NCI-H187 (cell line): ENCODE measurements at regions not wholly inside any gene's neighbourhood (a gene's known extent, or its start where the extent isn't known, plus 50 kb on each side); places are given as distances from the start of the nearest gene placed in this dataset.
"Not testable (repeated sequence)": the region's sequence is repeated elsewhere in the genome, so short reads cannot be mapped to it uniquely, and the experiment has no call there.

Experiments
- DNase-seq, 2 experiments: peaks; one replicate each; lab custom pipeline; 2025; lab: John Stamatoyannopoulos, UW

DNA sequence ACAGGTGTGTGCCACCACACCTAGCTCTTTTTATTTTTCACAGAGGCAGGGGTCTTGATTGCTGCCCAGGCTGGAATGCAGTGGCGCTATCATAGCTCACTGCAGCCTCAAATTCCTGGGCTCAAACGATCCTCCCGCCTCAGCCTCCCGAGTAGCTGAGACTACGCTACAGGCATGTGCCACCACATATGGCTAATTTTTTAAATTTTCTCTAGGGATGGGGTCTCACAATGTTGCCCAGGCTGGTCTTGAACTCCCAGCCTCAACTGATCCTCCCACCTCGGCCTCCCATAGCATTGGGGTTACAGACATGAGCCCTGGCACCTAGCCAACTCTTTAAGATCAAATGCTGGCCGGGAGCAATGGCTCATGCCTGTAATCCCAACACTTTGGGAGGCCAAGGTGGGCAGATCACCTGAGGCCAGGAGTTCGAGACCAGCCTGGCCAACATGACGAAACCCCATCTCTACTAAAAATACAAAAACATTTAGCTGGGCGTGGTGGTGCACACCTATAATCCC is 50.6 kb upstream of the MYL10 start:
- DNase-seq, result not testable (repeated sequence)

DNA sequence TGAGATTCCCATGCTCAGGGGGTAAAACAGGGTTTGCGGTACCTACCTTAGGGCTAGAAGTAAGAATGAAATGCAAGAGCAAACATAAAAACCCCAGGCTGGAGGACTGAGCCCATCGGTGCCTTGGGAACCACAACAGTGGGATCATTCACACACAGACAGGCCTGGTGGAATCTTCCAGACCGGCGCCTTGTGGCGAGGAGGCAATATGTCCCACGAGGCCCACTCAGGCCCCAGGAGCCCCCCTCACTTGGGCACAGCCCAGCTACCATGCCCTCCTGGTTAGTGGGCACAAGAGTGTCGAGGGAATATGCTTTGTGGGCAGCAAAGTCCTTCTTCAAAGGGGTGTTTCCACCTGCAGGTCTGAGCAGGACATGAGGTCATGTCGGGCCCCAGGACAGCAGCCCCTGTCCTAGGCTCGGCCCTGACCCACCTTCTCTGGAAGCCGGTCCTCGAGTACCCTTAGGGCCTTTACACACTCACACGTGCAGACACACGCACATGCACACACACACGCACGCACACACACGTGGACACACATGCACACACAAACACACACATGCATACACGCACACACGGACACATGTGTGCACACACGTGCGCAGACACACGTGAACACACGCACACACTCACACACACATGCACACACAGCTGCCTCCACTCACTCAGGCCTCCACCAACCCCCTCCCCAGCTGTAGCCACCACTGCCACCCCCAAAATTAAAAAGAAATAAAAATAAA is 51.5 kb upstream of the MYL10 start:
- DNase-seq, result no peak

DNA sequence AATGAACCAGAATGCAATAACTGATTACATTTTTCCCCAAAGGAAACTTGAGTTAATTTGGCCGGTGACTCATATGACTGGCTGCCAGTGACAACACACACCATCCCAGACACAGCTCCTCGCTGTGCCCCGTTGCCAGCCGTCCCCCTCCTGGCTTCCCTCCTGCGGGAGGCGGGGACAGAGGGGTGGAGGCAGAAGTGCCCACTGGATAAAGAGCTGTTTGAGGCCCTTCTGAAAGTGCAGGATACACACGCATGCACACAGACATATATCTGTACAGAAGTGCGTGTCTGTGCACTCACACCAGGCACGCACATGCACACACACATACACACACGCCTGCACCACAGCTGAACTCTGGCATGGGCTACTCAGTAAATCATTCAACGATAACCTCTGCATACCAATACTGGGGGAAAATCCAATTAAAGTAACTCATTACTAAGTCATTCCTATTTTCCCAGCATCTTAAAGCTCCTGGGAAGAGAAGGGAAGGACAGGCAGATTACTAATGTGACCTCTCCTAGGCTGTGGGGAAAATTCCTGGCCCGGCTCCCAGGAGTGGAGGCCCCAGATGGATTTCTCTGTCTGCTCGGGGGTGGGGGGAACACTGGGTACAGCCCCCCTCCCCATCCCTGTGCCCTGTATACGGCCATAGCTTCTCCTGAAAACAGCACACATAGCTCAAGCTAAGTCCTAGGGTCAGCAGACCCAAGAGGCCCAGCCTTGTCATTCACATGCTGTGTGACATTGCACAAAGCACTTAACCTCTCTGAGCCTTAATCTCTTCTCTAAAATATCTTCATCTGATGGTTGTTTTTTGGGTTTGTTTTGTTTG is 52.3 kb upstream of the MYL10 start:
- DNase-seq, result no peak

DNA sequence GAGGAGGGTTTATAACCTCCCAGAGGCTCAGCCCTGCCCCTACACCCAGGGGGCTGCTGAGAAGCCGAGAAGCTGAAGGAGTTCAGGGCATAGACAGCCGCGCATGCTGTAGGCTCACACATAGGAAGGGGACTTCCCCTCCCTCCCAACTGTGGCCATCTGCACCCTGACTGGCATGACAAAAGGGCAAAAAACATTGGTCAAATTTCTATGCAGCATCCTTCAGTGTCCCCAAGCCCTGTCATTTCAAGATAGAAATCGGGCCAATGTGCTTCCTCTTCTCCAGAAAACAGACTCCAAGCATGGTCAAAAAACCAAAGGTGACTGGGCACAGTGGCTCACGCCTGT is 55.9 kb upstream of the MYL10 start:
- no peak for DNase-seq

DNA sequence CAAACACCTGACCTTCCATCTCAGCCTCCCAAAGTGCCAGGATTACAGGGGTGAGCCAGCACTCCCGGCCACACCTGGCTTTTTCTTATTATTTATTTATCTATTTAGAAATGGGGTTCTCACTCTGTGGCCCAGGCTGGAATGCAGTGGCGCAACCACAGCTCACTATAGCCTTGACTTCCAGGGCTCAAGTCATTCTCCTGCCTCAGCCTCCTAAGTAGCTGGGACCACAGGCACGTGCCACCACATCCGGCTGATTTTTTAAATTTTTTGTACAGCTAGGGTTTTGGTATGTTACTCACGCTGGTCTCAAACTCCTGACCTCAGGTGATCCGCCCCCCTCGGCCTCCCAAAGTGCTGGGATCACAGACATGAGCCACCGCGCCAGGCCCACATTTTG is 56.9 kb upstream of the MYL10 start:
- no peak for DNase-seq

DNA sequence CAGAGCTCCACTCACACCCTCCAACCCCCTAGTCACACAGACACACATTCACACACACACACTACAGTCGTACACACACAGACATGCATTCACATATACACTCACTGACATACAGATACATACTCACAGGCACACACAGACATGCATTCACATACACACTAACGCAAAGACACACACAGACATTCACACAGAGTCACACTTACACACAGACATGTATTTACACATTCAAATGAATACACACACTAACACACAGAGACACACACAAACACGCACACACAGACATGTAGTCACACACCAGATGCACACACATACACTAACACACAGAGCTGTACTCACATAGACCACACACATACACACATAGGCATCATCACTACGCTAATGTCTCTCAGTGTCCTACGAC is 58.0 kb upstream of the MYL10 start:
- DNase-seq, result no peak

DNA sequence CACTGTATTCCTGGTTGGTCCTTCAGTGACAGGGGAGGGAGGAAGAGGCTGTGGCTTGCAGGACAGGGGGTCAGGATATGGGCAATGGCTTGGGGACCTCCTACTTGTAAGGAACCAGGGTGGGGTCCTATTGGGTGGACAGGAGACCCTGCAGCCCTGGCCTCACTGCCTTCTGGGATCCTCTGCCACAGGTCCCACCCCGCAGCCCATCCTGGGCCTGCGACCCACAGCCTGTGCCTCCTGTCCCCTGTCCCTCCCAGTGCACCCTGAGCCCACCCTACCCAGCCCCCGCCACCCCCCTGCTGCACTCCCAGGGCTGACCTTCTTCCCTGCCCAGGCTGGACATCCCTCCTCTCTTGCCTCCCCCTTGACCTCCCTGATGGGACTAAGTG is 58.7 kb upstream of the MYL10 start:
- DNase-seq, result no peak

DNA sequence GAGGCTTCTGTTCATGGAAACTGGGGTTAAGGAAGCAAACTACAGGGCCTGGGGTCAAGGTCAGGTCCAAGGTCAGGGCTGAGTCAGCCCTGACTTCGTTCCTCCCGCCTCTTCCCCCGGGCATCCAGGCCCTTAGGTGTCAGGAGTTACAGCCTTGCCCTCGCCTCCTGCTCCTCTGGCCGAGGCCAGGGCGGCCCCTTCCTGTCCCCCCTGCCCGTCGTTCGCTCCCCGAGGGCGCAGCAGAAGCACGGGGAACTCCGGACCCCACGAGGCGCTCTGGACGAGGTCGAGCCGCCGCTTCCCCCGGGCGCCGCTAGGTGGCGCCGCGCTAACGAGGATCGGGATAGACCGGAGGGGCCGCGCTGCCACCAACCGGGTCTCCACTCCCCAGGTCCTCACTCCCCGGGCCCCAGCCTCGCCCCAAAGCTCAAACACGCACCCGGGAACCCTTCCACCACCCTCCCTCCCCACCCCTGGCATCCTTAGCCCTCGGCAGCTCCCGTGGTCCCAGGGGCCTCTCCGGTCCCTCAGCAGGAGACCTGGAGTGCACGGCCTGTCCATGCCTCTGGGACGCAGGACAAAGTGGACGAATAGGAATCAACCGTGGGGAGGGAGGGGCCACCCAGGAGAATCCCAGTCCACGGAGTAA is 59.2 kb upstream of the MYL10 start:
- peak; percentile 16 to 26 for DNase-seq

DNA sequence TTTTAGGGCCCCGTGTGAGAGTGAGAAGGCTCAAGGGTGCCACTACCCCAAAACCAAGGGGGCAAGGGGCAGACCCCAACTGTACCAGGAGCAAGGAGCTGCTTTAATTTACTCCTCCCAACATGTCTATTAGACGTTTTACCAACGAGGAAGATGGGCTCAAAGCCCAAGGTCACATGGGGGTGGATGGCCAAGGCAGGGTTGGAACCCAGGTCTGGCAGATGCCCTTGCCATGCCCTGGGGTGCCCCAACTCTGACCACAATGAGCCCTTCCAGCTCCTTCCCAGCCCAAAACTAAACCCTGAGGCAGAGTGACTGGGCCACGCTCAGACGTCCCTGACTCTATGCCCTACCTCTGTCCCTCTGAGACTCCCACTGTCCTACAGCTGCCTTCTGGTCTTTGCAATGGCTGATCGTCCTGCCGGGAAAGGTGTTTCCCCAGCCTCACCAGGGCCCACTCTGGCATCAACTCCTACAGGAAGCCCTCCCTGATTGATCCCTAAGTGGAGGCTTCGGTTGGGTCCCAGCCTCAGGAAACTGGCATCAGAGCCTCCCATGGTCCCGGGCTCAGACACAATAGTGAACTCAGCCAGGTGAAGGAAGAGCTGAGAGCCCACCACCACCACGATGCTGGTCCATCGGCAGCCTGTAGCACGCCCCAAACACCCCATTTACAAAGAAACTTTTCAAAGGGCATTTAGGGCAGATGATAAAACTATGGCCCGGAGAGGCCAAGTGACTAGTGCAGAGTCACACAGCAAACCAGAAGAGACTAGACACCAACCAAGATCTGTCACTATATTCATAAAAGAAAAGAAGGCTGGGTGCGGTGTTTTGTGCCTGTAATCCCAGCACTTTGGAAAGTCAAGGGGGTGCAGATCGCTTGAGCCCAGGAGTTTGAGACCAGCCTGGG is 60.2 kb upstream of the MYL10 start:
- DNase-seq, result no peak

DNA sequence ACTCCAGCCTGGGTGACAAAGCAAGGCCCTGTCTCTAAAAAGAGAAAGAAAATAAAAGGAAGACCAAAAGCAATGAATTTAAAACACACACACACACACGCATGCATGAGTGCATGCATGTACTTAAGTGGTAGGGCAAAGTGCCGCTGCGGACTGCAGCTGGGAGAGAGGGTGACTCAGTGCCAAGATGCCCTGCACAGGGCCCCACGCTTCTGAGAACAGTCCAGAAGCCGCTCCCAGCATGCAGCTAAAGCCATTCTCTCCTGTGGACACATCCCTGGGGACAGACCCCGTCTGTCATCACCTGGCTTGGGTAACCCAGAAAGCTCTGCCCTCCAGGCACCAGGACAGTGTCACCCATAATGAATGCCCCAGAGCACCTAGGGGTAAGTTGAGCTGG is 61.0 kb upstream of the MYL10 start:
- DNase-seq, result no peak

DNA sequence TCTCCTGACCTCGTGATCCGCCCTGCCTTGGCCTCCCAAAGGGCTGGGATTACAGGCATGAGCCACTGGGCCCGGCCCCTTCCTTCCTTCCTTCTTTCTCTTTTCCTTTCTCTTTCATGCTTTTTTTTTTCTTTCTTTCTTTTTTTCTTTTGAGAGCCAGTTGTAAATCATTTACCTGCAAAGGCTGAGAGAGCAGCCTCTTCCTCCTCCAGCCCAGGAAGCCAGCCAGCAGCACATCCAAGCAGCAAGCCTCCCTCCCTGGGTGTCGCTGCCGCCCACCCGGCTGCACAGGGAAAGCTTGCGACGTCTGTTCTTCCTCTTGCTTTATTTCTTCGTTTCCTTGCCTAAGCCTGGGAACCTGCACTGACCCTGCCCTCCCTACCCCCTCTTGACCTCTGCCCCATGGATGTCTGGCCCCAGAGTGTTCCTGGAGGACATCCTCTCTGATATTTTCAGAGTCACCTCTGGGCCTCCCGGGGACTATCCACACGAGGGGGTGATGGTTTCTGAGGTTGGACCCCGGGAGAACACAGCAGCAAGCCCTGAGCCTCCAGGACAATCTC is 62.8 kb upstream of the MYL10 start:
- no peak for DNase-seq

DNA sequence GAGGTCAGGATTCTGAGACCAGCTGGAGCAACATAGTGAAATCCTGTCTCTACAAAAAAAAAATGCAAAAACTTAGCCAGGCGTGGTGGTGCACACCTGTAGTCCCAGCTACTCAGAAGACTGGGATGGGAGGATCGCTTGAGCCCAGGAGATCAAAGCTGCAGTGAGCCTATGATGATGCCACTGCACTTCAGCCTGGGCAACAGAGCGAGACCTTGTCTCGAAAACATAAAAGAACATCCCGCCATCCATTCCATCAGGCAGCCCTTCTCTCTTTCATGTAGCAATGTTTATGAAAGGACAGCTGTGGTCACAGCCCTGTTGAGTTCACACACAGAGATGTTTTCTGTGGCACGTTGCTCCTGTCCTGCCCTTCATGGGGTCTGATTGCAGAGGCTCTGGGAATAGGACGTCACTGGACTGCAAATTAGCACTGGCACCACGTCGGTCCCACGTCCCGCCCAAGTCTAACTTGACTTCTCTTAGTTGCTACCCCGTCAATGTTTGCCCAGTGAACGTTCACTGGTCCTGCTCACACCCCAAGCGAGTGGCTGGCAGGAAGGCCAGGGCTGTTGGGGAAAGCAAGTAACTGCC is 64.5 kb upstream of the MYL10 start:
- DNase-seq, result no peak

DNA sequence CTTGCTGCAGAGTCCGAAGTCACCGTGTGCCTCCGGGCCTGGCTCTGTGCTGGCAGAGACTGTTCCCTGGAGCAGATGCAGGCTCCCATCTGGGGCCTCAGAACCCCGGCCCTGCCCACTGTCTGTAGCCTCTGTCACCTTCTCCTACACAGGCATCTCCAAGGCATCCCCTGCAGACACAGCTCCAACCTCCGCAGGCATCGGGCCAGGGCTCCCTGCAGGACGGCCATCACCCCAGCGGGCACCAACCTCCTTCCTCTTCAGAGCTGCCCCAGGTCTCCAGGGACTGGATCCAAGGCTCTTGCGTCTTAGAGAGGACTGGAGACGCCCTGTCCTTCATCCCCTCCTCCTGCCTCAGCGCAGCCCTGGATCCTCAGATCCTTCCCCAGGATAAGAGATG is 69.9 kb upstream of the MYL10 start:
- no peak for DNase-seq

DNA sequence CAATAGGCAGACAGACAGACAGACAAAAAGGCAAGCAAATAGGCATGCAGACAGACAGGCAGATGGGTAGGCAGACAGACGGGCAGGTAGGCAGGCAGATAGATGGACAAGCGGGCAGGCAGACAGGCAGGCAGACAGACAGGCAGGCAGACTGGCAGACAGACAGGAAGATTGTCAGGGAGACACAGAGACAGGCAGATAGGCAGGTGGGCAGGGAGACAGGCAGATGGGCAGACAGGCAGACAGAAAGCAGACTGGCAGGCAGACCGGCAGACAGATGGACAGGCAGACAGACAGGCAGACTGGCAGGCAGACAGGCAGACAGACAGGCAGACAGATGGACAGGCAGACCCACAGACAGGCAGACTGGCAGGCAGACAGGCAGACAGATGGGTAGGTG is 70.3 kb upstream of the MYL10 start:
- DNase-seq, result no peak

DNA sequence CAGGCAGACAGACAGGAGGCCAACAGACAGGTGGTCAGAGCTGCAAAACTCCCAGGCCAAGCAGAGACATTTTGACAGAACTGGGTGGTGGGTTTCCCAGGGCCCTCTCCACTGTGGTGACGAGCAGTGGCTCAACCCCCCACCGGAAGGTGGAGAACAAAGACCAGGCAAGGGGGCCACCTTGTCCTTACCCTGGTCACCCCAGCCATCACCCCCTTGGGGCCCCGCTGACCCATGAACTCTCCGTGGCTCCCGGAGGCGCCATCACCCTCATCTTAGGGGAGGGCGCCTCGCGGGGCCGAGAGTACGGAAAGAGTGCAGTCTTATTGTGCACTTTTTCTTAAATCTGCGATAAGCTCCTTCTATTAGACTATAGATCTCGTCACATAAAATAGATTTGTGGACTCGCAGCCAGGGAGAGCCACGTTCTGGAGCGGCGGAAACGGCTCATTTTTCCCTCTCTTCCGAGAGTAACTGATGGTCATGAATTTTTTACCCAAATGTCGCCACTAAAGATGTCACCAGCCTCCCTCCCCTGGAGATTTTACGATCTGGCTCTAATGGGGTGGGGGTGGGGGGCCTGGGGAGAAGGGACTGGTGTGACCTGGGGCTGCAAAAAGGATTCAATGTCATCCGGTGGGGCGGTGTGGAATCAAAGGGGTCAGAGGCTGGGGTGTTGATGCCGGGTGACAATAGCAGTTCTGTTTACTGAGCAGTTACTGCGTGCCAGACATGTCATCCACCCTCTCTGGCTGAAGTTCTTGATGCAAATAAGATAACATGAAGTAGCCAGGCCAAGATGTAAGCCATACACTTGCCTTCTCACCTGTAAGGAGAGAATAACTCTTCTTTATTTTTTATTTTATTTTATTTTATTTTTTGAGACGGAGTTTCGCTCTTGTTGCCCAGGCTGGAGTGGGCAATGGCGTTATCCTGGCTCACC is 71.1 kb upstream of the MYL10 start:
- no peak for DNase-seq

DNA sequence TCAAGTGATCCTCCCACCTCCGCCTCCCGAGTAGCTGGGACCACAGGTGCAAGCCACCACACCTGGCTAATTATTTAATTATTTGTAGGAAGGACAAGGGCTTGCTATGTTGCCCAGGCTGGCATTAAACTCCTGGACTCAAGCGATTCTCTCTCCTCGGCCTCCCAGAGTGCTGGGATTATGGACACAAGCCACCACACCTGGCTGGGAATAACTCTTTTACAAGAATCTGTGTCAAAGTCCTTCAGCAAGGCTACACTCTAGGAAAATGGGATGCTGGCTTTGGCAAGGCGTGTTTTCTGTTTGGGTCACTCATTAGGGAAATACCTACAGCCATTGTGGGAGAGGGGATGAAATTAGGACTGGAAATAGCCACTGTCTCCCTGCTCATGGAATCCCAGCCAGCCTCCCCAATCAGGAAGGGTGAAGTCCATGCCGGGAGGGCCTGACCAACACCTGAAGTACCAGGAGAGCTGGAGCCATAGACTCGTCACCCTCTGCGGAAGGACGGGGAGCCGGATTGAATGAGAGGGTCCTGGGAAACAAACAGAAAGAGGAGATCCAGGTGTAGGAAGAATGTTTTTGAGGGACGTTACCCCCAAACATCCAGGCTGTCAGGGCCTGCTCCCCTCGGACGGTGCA is 72.2 kb upstream of the MYL10 start:
- no peak for DNase-seq

DNA sequence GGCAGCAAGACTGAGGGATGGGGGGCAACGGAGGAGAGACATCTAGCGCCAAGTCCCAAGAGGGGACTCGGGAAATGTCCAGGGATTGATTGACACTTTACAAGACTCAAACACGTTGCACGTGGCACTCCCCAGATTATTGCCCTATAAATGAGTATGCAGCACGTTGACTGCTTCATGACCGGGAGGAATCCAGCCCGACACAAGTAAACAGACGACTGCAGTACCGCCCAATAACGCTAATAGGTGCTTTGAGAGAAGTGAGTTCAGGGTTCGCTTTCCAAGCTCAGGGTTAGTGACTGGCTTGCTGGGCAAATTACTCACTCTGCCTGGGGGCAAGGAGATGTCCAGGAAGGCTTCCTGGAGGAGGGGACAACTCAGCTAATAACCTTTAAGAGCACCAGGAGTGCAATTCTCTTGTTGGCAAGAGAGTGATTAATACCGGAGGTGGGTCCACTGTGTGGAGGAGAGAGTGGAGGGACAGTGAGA is 73.3 kb upstream of the MYL10 start:
- DNase-seq, result no peak

DNA sequence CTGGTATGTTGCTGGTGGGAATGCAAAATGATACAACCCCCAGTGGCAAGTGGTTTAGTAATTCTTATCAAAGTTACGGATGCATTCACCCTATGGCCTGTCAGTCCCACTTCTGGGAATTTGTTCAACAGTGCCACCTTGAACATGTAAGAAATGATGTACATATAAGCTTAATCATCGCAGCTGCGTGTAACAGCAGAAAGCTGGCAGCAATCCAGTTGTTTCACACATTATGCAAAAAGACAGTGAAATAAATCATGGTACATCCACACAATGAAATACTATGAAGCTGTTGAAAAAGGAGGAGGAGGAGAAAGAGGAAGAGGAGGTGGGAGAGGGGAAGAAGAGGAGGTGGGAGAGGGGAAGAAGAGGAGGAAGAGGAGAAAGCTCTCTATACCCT is 76.2 kb upstream of the MYL10 start:
- no peak for DNase-seq

DNA sequence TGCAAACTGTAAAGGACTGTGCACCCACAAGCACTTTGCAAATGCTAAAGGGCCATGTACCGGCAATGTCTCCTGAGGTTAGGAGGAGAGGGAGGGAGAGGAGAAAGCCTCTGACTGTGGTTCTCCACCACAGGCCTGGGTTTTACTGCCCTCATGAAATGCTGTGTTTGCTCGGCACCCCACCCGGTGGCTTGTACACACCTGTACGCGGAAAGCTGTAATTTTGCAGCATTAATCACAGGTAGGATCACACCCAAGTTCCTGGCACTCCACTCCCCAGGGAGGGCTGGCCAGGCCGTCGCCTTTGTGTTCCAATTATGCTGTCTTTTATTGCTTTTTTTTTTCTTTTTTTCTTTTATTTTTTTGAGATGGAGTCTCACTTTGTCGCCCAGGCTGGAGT is 78.5 kb upstream of the MYL10 start:
- DNase-seq, result no peak
